Bronchial epithelial cell (primary cell): ENCODE measurements at regions not wholly inside any gene's neighbourhood (a gene's known extent, or its start where the extent isn't known, plus 50 kb on each side); places are given as distances from the start of the nearest gene placed in this dataset.
"Not testable (repeated sequence)": the region's sequence is repeated elsewhere in the genome, so short reads cannot be mapped to it uniquely, and the experiment has no call there.

Experiments
- DNase-seq: peaks from one replicate; pipeline ENCODE4 v3.0.0-alpha.2; 2010; ENCODE audit warnings: low read depth
- FAIRE-seq: peaks from 2 replicates; lab custom pipeline; 2011; peaks lifted over from hg19 to GRCh38; lab: Jason Lieb, UNC
- H3K27me3 ChIP-seq: 2 replicates; pipeline ENCODE4 v1.5.1; 2011; ENCODE audit warnings: low read length; ENCODE audit not compliant: control insufficient read depth, insufficient read depth
- H3K36me3 ChIP-seq: 2 replicates; pipeline ENCODE4 v1.5.1; 2011; ENCODE audit warnings: low read length; ENCODE audit not compliant: control insufficient read depth, insufficient read depth
- H3K4me3 ChIP-seq: 2 replicates; pipeline ENCODE4 v1.5.1; 2011; ENCODE audit warnings: mild to moderate bottlenecking, low read depth, low read length, control low read depth
- TF ChIP-seq, protein P1 (sequence below): IDR thresholded peaks from 2 replicates; pipeline ENCODE4 v1.5.1; 2011; ENCODE audit warnings: mild to moderate bottlenecking, moderate library complexity, low read length, control low read depth, inconsistent platforms; ENCODE audit not compliant: insufficient read depth, severe bottlenecking

DNA sequence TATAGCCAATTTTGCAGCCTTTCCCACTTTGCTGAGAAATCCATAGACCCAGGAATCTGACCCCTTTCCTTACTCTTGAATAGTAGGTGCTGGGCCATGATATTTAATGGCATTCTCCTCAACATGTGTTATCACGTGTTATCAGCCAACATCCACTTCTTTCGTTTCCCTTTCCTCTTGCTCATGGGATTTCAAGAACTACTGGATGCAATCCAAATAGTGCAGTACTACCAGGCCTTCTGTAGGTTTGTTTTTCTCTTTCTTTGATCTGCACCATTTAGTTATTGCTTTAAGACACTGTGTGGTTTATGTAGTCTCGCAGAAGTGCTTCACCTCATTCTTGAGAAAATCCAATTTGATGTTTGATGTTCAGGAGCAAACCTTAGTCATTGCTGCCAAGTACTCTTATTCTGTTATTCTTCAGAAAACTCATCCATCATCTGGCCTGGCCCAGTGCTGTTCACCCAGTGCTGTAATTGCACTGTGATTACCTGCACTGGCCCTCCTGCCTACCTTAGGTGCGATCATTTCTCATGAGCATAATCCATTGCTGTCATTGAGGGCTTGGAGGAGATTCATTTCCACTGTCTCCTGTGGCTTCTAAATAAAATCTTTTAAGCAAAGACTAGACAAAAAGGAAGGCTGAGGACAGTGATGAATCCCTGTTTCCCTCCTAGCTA is 315.3 kb downstream of the BMPER start:
- no peak for FAIRE-seq
- no peak overlapping the region for H3K4me3 ChIP-seq
- no peaks in the 10 kb centered on the region for H3K36me3 ChIP-seq
- DNase-seq, result no peak
- TF ChIP-seq, protein P1, sequence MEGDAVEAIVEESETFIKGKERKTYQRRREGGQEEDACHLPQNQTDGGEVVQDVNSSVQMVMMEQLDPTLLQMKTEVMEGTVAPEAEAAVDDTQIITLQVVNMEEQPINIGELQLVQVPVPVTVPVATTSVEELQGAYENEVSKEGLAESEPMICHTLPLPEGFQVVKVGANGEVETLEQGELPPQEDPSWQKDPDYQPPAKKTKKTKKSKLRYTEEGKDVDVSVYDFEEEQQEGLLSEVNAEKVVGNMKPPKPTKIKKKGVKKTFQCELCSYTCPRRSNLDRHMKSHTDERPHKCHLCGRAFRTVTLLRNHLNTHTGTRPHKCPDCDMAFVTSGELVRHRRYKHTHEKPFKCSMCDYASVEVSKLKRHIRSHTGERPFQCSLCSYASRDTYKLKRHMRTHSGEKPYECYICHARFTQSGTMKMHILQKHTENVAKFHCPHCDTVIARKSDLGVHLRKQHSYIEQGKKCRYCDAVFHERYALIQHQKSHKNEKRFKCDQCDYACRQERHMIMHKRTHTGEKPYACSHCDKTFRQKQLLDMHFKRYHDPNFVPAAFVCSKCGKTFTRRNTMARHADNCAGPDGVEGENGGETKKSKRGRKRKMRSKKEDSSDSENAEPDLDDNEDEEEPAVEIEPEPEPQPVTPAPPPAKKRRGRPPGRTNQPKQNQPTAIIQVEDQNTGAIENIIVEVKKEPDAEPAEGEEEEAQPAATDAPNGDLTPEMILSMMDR, result no peak
- H3K27me3 ChIP-seq, result peaks cover 1% of the 10 kb centered on the region

DNA sequence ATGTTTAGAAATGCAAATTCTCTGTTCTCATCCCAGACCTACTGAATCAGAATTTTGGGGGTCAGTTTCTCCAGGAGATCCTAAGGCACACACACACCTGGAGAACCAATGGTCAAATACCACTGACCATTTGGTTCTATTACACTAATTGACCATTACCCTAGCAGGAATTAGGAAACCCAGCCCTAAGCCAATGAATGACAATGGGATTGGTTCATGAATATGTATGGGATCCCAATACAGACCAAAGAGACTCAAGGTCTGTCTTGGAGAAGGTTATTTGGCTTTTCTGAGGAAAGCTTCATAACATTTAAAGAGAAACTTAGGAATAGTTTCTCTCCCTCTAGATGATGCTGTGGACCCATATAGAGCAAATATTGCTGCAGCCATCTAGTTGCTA is 317.0 kb downstream of the BMPER start:
- no peak overlapping the region for H3K4me3 ChIP-seq
- FAIRE-seq, result no peak
- DNase-seq, result no peak
- TF ChIP-seq, protein P1, result no peak
- H3K36me3 ChIP-seq, result no peaks in the 10 kb centered on the region
- H3K27me3 ChIP-seq, result peaks cover 2% of the 10 kb centered on the region

DNA sequence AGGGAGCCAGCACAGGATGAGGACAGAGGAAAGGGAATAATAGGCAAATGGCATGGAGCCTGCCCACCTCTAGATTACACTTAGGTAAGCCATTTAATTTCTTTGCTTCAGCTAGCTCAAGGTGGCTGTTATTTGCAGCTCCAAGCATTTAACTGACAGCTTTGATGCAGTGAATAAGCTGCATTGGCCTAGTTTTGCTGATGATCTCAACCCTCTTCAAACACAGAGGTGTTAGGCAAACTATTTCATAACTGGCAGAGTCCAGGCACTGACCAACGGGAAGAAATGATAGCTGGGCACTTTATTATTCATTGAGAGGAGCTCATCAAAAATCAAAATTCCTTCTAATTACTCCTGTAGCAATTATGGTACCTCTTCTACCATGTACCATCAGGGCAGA is 317.4 kb downstream of the BMPER start:
- TF ChIP-seq, protein P1, result no peak
- H3K4me3 ChIP-seq, result no peak overlapping the region
- peak; percentile 23 for DNase-seq
- peak; percentile 66 for FAIRE-seq
- H3K36me3 ChIP-seq, result no peaks in the 10 kb centered on the region
- peaks cover 2% of the 10 kb centered on the region for H3K27me3 ChIP-seq

DNA sequence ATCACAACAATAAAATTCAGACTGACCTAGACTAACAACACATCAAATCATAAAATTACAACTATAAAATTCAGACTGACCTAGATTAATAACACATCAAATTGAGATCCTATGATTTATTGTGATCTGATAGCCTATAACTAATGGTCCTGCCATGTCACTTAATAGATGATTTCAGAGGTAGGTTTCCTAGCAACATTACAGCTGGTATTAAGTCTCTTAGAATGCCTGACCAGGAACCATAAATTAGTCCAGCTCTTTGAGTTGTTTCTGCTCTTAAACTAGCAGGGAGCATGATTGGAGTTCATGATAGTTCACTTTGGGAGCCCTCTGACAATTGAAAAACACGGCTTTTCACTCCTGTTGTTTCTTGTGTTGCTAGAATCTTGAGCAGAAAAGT is 318.9 kb downstream of the BMPER start:
- Histone ChIP-seq H3K36me3 (no peaks in the 10 kb centered on the region), H3K4me3 (no peak overlapping the region), H3K27me3 (peaks cover 2% of the 10 kb centered on the region)
- DNase-seq, result no peak
- TF ChIP-seq, protein P1, result no peak
- no peak for FAIRE-seq

DNA sequence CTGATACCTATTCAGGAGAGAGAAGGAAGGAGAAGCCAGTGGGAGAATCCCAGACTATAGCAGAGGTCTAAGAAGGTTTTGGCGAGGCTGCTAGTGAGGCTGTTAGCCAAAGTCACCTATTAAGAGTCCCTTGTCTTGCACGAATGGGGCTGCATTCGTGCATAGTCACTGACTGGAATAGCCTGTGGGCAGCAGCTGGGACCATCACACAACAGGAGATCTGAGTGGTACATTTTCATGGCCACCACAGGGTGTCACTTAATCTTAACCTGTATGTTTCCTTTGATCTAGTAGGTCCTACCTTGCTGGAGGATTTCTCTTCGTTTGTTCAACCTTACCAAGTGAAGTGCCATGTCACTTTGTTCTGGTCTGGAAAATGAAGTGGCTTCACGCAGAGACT is 319.9 kb downstream of the BMPER start:
- no peak for DNase-seq
- H3K27me3 ChIP-seq, result peaks cover 2% of the 10 kb centered on the region
- no peak overlapping the region for H3K4me3 ChIP-seq
- no peak for FAIRE-seq
- no peaks in the 10 kb centered on the region for H3K36me3 ChIP-seq
- TF ChIP-seq, protein P1, result no peak

DNA sequence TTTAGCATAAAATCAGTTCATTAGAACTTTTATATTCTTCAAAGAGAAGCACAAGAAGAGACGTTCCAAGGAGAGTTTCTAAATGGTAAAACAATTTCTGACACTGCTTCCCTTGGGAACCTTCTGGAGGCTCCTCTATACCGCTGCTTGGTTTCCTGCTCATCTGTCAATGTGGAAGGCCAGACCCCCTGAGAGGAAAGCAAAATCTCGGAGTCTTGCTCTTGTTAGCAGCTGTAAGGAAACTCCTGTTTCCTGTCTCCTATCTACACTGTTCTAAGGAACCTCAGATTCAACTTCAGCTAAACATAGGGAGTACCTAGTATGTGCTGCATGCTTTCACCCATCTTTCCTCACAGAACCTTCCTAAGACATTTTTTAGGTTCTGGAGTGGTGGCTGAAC is 322.2 kb downstream of the BMPER start:
- no peak for DNase-seq
- TF ChIP-seq, protein P1, result no peak
- Histone ChIP-seq H3K36me3 (no peaks in the 10 kb centered on the region), H3K4me3 (no peak overlapping the region), H3K27me3 (peaks cover 2% of the 10 kb centered on the region)
- no peak for FAIRE-seq

DNA sequence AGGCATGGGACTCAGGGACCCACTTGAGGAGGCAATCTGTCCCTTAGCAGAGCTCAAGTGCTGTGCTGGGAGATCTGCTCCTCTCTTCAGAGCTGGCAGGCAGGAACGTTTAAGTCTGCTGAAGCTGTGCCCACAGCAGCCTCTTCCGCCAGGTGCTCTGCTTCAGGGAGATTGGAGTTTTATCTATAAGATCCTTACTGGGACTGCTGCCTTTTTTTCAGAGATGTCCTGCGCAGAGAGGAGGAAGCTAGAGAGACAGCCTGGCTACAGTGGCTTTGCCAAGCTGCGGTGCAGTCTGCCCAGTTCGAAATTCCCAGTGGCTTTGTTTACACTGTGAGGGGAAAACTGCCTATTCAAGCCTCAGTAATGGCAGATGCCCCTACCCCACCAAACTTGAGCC is 329.8 kb downstream of the BMPER start:
- not testable (repeated sequence) for DNase-seq, H3K27me3 ChIP-seq, H3K4me3 ChIP-seq, FAIRE-seq, H3K36me3 ChIP-seq
